Brain microvascular endothelial cell (primary cell): ENCODE measurements at regions not wholly inside any gene's neighbourhood (a gene's known extent, or its start where the extent isn't known, plus 50 kb on each side); places are given as distances from the start of the nearest gene placed in this dataset.

Experiments used
- DNase-seq: peaks from one replicate; pipeline ENCODE4 v3.0.0-alpha.2; 2020
- H3K27ac ChIP-seq: fragments of 250-450 bp; sonication (Bioruptor Pico); 2 replicates; pipeline ENCODE4 v1.5.1; 2020; ENCODE audit warnings: mild to moderate bottlenecking, moderate library complexity
- H3K27me3 ChIP-seq: fragments of 250-450 bp; sonication (Bioruptor Pico); replicated peaks from 2 replicates; pipeline ENCODE4 v1.5.1; 2020; ENCODE audit warnings: mild to moderate bottlenecking
- H3K36me3 ChIP-seq: fragments of 250-450 bp; sonication (Bioruptor Pico); replicated peaks from 2 replicates; pipeline ENCODE4 v1.5.1; 2020; ENCODE audit warnings: mild to moderate bottlenecking
- H3K4me3 ChIP-seq: 2 replicates; pipeline ENCODE4 v1.5.1; 2011; ENCODE audit warnings: low read depth, mild to moderate bottlenecking, control low read depth, low read length, moderate library complexity
- CTCF ChIP-seq: IDR thresholded peaks from 2 replicates; pipeline ENCODE4 v1.5.1; 2011; ENCODE audit warnings: low read depth, mild to moderate bottlenecking, moderate library complexity, low read length, control low read depth, inconsistent platforms; ENCODE audit errors: missing control alignments
- in situ Hi-C: cut with HindIII; loops from 2 replicates; pipeline ENCODE4 v1.10.0; 2017; ENCODE audit warnings: low sequenced_read_pairs, low pct_ligation_motif_present

GRCh38 chr1:54483875-54484437 lies 64.1 kb upstream of the ACOT11 start:
- Histone ChIP-seq H3K27ac (no peak overlapping the region), H3K4me3 (no peak overlapping the region), H3K36me3 (no peaks in the 10 kb centered on the region), H3K27me3 (peaks cover 4% of the 10 kb centered on the region)
- in situ Hi-C loops = loop anchor here (25.0 kb wide), 1 partner anchor 197 kb away; no protein-coding TSS in a partner anchor
- TF ChIP-seq CTCF = no peak
- no peak for DNase-seq

DNA sequence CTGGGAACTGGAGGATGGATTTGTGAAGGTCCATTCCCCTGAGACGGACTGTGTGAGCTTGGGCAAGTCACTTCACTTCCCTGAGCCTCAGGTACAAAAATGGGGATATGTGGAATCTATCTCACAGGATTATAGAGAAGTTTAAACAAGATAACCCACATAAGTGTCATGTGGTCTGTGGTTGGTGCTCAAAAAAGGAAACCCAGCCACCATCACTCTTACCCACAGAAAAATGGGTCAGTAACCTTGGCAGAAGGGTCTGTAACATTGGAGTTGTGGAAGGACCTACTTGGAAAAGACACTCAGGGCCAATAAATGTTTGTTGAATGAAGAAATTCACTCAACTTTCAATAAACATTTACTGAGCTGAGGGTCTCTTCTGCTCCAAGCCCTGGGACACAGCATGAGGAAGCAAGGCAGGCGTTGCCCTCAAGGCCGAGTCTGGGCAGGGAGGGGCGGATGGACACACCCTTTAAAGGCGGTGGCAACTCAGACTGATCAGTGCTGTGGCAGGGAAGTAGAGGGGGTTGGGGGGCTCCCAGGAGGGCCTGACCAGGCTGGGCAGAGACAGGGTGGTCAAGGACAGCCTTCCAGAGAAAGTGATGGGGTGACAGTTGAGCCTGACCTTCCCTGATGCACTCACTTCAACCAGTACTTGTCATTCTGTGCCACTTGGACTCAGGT lies 66.7 kb upstream of the ACOT11 start:
- H3K27ac ChIP-seq = no peak overlapping the region
- H3K27me3 ChIP-seq = peaks cover 2% of the 10 kb centered on the region
- no peak overlapping the region for H3K4me3 ChIP-seq
- in situ Hi-C loops = loop anchor here (25.0 kb wide), 1 partner anchor 194 kb away; no protein-coding TSS in a partner anchor
- TF ChIP-seq CTCF = no peak
- H3K36me3 ChIP-seq = no peaks in the 10 kb centered on the region
- no peak for DNase-seq

DNA sequence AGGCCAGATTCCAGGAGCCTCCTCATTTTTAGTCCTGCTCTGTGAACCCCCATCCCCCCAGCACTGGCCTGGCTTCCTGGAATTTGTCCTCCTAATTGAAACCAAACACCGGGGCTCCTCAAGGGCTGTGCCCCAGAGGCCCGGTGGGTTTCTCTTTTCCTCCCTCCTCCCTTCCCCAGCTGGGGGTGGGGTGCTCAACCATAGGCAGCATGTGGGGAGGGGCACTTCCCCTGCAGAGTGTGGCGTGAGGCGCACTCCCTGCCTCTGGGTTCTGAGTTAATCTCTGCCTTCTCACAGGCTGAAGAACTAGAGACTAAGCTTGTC lies 67.5 kb upstream of the ACOT11 start:
- in situ Hi-C loops = loop anchor here (25.0 kb wide), 1 partner anchor 193 kb away; no protein-coding TSS in a partner anchor
- Histone ChIP-seq H3K27me3 (peaks cover 6% of the 10 kb centered on the region), H3K27ac (no peak overlapping the region), H3K4me3 (no peak overlapping the region), H3K36me3 (no peaks in the 10 kb centered on the region)
- DNase-seq = no peak
- TF ChIP-seq CTCF = no peak

DNA sequence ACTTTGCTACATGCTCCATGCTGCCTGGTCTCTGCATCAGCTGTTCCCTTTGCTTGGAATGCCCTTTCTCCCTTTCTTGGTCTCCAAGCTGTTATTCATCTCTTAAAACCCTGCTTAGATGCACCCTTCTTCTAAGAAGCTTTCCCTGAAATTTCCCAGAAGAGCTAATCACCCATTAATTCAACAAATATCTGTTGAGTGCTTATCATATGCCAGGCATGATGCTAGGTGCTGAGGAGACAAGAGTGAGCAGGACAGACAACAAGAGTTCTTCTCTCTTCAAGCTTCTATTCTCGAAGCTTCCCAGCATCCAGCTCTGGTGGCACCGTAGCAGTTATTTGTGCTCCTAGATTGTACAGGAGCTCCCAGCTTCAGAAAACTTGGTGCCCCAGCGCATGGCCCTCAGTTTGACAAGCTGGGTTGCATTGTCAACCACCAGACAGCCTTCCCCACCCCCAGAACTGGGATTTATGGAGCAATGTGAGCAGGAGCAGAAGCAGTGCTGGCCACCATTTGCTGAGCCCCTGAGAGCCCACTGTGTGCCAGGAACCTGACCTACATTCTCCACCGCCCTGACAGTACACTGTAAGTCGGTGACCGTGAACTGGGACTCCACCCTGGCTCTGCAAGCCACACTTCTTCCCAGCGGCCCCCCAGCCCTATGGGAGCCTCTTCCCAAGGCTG lies 68.0 kb upstream of the ACOT11 start:
- TF ChIP-seq CTCF = no peak
- in situ Hi-C loops = loop anchor here (25.0 kb wide), 1 partner anchor 193 kb away; no protein-coding TSS in a partner anchor
- Histone ChIP-seq H3K27ac (no peak overlapping the region), H3K4me3 (no peak overlapping the region), H3K36me3 (no peaks in the 10 kb centered on the region), H3K27me3 (peaks cover 11% of the 10 kb centered on the region)
- no peak for DNase-seq

DNA sequence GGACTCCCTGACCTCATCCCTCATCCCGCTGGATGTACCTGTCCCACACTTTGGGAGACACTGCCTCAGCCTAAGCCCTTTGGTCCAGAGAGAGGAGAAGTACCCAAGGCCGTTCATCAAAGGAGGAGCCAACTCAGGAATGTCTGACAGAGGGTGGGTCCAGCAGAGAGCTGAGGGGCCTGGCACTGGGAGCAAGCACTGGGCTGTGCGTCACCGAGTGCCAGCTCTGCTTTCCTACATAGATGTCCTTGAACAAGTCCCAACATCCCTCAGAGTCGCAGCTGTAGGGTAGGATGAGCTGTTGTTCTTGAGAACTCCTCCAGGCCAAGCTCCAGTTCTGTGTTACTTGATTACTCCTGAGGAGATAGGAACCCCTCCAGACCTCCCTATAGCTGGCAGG lies 68.8 kb upstream of the ACOT11 start:
- Histone ChIP-seq H3K36me3 (no peaks in the 10 kb centered on the region), H3K27ac (no peak overlapping the region), H3K4me3 (no peak overlapping the region), H3K27me3 (peaks cover 18% of the 10 kb centered on the region)
- DNase-seq = no peak
- no peak for TF ChIP-seq CTCF
- in situ Hi-C loops = loop anchor here (25.0 kb wide), 1 partner anchor 192 kb away; no protein-coding TSS in a partner anchor
